ENCODE measurements at regions not wholly inside any gene's neighbourhood (a gene's known extent, or its start where the extent isn't known, plus 50 kb on each side); places are given as distances from the start of the nearest gene placed in this dataset.

DNA sequence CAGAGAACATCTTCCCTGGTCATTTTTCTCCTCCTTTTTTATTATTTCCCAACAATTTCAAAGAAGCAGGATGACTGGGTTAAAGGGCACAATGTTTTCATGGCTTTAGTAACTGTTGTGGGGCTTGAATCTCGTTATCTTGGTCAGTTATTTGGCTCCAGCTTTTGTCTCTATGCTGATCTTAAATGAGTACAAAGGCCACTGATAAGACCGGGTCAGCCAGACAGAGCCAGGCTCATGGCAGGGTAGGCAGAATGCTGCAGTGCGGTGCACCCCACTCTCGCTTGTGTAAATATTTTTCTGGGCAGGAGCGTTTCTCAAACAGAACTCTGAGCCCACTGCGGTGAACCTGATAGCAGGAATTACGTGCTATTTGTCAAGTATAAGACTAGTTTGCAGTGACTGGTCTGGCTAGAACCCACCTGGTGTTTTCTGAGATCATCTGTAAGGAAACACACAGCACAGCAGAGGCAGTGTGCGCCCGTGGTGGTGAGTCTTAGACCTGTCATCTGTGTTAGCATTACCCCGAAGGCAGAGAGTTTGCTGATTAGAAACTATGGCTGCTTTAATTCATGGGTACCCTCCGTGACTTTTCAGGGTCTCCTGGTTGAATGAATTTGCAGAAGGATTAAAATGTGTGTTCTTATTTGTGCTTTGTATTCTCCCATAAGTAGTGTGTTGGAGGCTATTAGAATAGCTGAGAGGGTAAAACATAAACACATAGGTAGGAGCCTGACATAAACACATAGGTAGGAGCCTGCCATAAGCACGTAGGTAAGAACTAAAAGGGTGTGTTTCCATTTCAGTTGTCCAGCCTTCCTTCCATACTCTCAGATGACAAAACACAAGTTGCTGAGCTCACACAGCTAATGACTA lies 158.6 kb upstream of the DMRT1 start (continued):
- TF ChIP-seq ZNF317 (CRISPR knock-in tag; IDR thresholded peaks at IDR 0.05) (peak; percentile 27; the same call in 1 of the 2 replicates), ZNF570 (CRISPR knock-in tag; IDR thresholded peaks at IDR 0.05; ENCODE audit: borderline replicate concordance) (no peak), ZNF614 (CRISPR knock-in tag; IDR thresholded peaks at IDR 0.05; ENCODE audit: borderline replicate concordance) (peak; percentile 84), ZNF550 (CRISPR knock-in tag; IDR thresholded peaks at IDR 0.05; ENCODE audit: borderline replicate concordance) (no peak), YEATS2 (CRISPR knock-in tag; IDR thresholded peaks at IDR 0.05; ENCODE audit: borderline replicate concordance) (no peak; the same call in 1 of the 2 replicates), ZNF331 (CRISPR knock-in tag; IDR thresholded peaks at IDR 0.05) (peak; percentile 75), KDM1A (CRISPR knock-in tag; IDR thresholded peaks at IDR 0.05) (0 out of 2 replicates have a peak, but pooled peaks have one; percentile 39), ZFP82 (CRISPR knock-in tag; IDR thresholded peaks at IDR 0.05; ENCODE audit: borderline replicate concordance) (no peak), ZNF746 (CRISPR knock-in tag; IDR thresholded peaks at IDR 0.05) (peak; percentile 80; the same call in 1 of the 2 replicates), KLF9 (CRISPR knock-in tag; IDR thresholded peaks at IDR 0.05; ENCODE audit: low read depth) (no peak), ZNF17 (CRISPR knock-in tag; IDR thresholded peaks at IDR 0.05) (no peak), SP1 (IDR thresholded peaks at IDR 0.05) (no peak), SP1 (CRISPR knock-in tag; IDR thresholded peaks at IDR 0.05) (peak; percentile 20; the same call in 1 of the 2 replicates), IRF2 (CRISPR knock-in tag; IDR thresholded peaks at IDR 0.05) (peak; percentile 96), ZNF629 (CRISPR knock-in tag; conservative IDR thresholded peaks at IDR 0.05) (peak; percentile 59; the same call in 1 of the 2 replicates), RFX3 (CRISPR knock-in tag; IDR thresholded peaks at IDR 0.05) (no peak), PTBP1 (IDR thresholded peaks at IDR 0.05; ENCODE audit: low read depth, low read length, poor library complexity, severe bottlenecking) (no peak), ZNF350 (CRISPR knock-in tag; IDR thresholded peaks at IDR 0.05; ENCODE audit: borderline replicate concordance, low read depth) (peak; percentile 97), HOXD1 (CRISPR knock-in tag; IDR thresholded peaks at IDR 0.05) (0 out of 2 replicates have a peak, but pooled peaks have one; percentile 58), ZNF484 (CRISPR knock-in tag; IDR thresholded peaks at IDR 0.05; ENCODE audit: borderline replicate concordance, low read depth) (no peak), MXD4 (CRISPR knock-in tag; IDR thresholded peaks at IDR 0.05) (no peak), ZNF878 (CRISPR knock-in tag; IDR thresholded peaks at IDR 0.05) (peak; percentile 83; the same call in 1 of the 2 replicates), ZSCAN12 (CRISPR knock-in tag; IDR thresholded peaks at IDR 0.05) (no peak), ZFP41 (CRISPR knock-in tag; IDR thresholded peaks at IDR 0.05; ENCODE audit: borderline replicate concordance) (no peak)
- TF ChIP-seq, protein P1, sequence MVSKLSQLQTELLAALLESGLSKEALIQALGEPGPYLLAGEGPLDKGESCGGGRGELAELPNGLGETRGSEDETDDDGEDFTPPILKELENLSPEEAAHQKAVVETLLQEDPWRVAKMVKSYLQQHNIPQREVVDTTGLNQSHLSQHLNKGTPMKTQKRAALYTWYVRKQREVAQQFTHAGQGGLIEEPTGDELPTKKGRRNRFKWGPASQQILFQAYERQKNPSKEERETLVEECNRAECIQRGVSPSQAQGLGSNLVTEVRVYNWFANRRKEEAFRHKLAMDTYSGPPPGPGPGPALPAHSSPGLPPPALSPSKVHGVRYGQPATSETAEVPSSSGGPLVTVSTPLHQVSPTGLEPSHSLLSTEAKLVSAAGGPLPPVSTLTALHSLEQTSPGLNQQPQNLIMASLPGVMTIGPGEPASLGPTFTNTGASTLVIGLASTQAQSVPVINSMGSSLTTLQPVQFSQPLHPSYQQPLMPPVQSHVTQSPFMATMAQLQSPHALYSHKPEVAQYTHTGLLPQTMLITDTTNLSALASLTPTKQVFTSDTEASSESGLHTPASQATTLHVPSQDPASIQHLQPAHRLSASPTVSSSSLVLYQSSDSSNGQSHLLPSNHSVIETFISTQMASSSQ (IDR thresholded peaks at IDR 0.05; ENCODE audit: low read depth), result peak; percentile 87
- TF ChIP-seq, protein P1 (CRISPR knock-in tag; IDR thresholded peaks at IDR 0.05; ENCODE audit: borderline replicate concordance), result peak; percentile 97
- TF ChIP-seq, protein P2, sequence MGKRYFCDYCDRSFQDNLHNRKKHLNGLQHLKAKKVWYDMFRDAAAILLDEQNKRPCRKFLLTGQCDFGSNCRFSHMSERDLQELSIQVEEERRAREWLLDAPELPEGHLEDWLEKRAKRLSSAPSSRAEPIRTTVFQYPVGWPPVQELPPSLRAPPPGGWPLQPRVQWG (CRISPR knock-in tag; IDR thresholded peaks at IDR 0.05; ENCODE audit: borderline replicate concordance, low read depth), result no peak

All from HepG2 (cell line).